Neural cell (in vitro differentiated cells): ENCODE measurements at regions not wholly inside any gene's neighbourhood (a gene's known extent, or its start where the extent isn't known, plus 50 kb on each side); places are given as distances from the start of the nearest gene placed in this dataset.

ENCODE experiments used
- H2AFZ ChIP-seq: fragments of 200-600, 300-800 bp; sonication (generic), shearing (Covaris generic); 2 replicates; pipeline ENCODE4 v1.6.0; 2014; ENCODE audit warnings: low read depth, mild to moderate bottlenecking, antibody characterized with exemption, low read length, moderate library complexity
- H3F3A ChIP-seq: fragments of 200-600 bp; shearing (Covaris generic); 2 replicates; pipeline ENCODE4 v1.6.1; 2016; ENCODE audit warnings: mild to moderate bottlenecking, moderate library complexity, mixed read lengths, antibody characterized with exemption, low read length; ENCODE audit not compliant: insufficient read depth, poor library complexity, severe bottlenecking
- H3K27ac ChIP-seq: fragments of 200-600, 300-800 bp; sonication (generic), shearing (Covaris generic); 2 replicates; pipeline ENCODE4 v1.5.1; 2014; ENCODE audit warnings: mild to moderate bottlenecking, low read length, moderate library complexity
- H3K27me3 ChIP-seq: fragments of 300-800, 200-600 bp; sonication (generic), shearing (Covaris generic); 2 replicates; pipeline ENCODE4 v1.6.0; 2014; ENCODE audit warnings: mild to moderate bottlenecking, low read depth, low read length, moderate library complexity; ENCODE audit not compliant: insufficient read depth
- H3K36me3 ChIP-seq: fragments of 300-800, 200-600 bp; sonication (generic), shearing (Covaris generic); 2 replicates; pipeline ENCODE4 v1.5.1; 2014; ENCODE audit warnings: mild to moderate bottlenecking, antibody characterized with exemption, low read length, moderate library complexity; ENCODE audit not compliant: insufficient read depth
- H3K4me2 ChIP-seq: fragments of 300-800, 200-600 bp; sonication (generic), shearing (Covaris generic); 2 replicates; pipeline ENCODE4 v1.6.0; 2014; ENCODE audit warnings: mild to moderate bottlenecking, low read length
- H3K4me3 ChIP-seq: fragments of 300-800, 200-600 bp; sonication (generic), shearing (Covaris generic); 2 replicates; pipeline ENCODE4 v1.5.1; 2014; ENCODE audit warnings: mild to moderate bottlenecking, low read length, moderate library complexity
- H3K79me2 ChIP-seq: fragments of 200-600 bp; shearing (Covaris generic); replicated peaks from 2 replicates; pipeline ENCODE4 v1.6.0; 2014; ENCODE audit warnings: mild to moderate bottlenecking, low read length, moderate library complexity; ENCODE audit not compliant: insufficient read depth
- H3K9ac ChIP-seq: fragments of 300-800, 200-600 bp; sonication (generic), shearing (Covaris generic); 2 replicates; pipeline ENCODE4 v1.6.1; 2016; ENCODE audit warnings: mild to moderate bottlenecking, low read length, mixed read lengths
- H3K9me2 ChIP-seq: fragments of 200-600 bp; shearing (Covaris generic); 2 replicates; pipeline ENCODE4 v1.6.1; 2016; ENCODE audit warnings: mild to moderate bottlenecking, low read length, mixed read lengths; ENCODE audit not compliant: insufficient read depth
- H3K9me3 ChIP-seq: fragments of 200-600, 300-800 bp; sonication (generic), shearing (Covaris generic); 2 replicates; pipeline ENCODE4 v1.6.1; 2016; ENCODE audit warnings: mild to moderate bottlenecking, mixed run types, low read length, moderate library complexity, mixed read lengths
- H4K20me1 ChIP-seq: fragments of 200-600 bp; shearing (Covaris generic); 2 replicates; pipeline ENCODE4 v1.6.1; 2016; ENCODE audit warnings: mild to moderate bottlenecking, mixed run types; ENCODE audit not compliant: insufficient read depth
- EP300 ChIP-seq: fragments of 450-650 bp; conservative IDR thresholded peaks from 2 replicates; pipeline ENCODE4 v1.6.1; 2014; ENCODE audit warnings: antibody characterized with exemption, mild to moderate bottlenecking, moderate library complexity; ENCODE audit not compliant: poor library complexity, severe bottlenecking
- EZH2 ChIP-seq: fragments of 200-600, 300-800 bp; shearing (Covaris generic), sonication (generic); IDR thresholded peaks from 2 replicates; pipeline ENCODE4 v1.6.1; 2014; ENCODE audit warnings: antibody characterized with exemption, low read length, borderline replicate concordance, mild to moderate bottlenecking; ENCODE audit not compliant: insufficient read depth, poor library complexity, severe bottlenecking
- MXI1 ChIP-seq: fragments of 450-650 bp; conservative IDR thresholded peaks from 2 replicates; pipeline ENCODE4 v1.6.1; 2014; ENCODE audit warnings: antibody characterized with exemption, mild to moderate bottlenecking; ENCODE audit not compliant: poor library complexity, severe bottlenecking
- POLR2AphosphoS5 ChIP-seq: IDR thresholded peaks from 2 replicates; pipeline ENCODE4 v1.6.1; 2012
- RAD21 ChIP-seq: fragments of 450-650 bp; conservative IDR thresholded peaks from 2 replicates; pipeline ENCODE4 v1.6.1; 2014; ENCODE audit warnings: antibody characterized with exemption, mild to moderate bottlenecking, moderate library complexity
- REST ChIP-seq: IDR thresholded peaks from 2 replicates; pipeline ENCODE4 v1.6.1; 2012; ENCODE audit warnings: borderline replicate concordance
- SMC3 ChIP-seq: fragments of 450-650 bp; conservative IDR thresholded peaks from 2 replicates; pipeline ENCODE4 v1.6.1; 2014; ENCODE audit warnings: antibody characterized with exemption, mild to moderate bottlenecking, moderate library complexity; ENCODE audit not compliant: poor library complexity
- TAF1 ChIP-seq: IDR thresholded peaks from 2 replicates; pipeline ENCODE4 v1.6.1; 2012; ENCODE audit warnings: low read depth
- TF ChIP-seq, protein P1 (sequence below): fragments of 450-650 bp; IDR thresholded peaks from 2 replicates; pipeline ENCODE4 v1.5.1; 2014; ENCODE audit warnings: antibody characterized with exemption, mild to moderate bottlenecking, moderate library complexity; ENCODE audit not compliant: poor library complexity, severe bottlenecking

- H3K79me2 ChIP-seq: no peaks in the 10 kb centered on the region
Measured at GRCh38 chr15:66633041-66633937, 67.5 kb upstream of the LCTL start.

GRCh38 chr15:66633938-66634250, 68.1 kb upstream of the LCTL start:
- no peak overlapping the region for H3K27ac ChIP-seq
- no peaks in the 10 kb centered on the region for H3K36me3 ChIP-seq
- H3K4me3 ChIP-seq: no peak overlapping the region
- H3K9ac ChIP-seq: no peak overlapping the region
- no peaks in the 10 kb centered on the region for H3F3A ChIP-seq
- H4K20me1 ChIP-seq: no peaks in the 10 kb centered on the region
- TF ChIP-seq EP300 (no peak), EZH2 (no peak)
- no peaks in the 10 kb centered on the region for H3K79me2 ChIP-seq
- H2AFZ ChIP-seq: no peak overlapping the region
- no peaks in the 10 kb centered on the region for H3K9me3 ChIP-seq
- no peaks in the 10 kb centered on the region for H3K27me3 ChIP-seq
- H3K4me2 ChIP-seq: no peak overlapping the region
- no peaks in the 10 kb centered on the region for H3K9me2 ChIP-seq

More at GRCh38 chr15:66633041-66633937, 67.5 kb upstream of the LCTL start:
- no peaks in the 10 kb centered on the region for H4K20me1 ChIP-seq
- no peaks in the 10 kb centered on the region for H3F3A ChIP-seq
- H2AFZ ChIP-seq: no peak overlapping the region
- no peaks in the 10 kb centered on the region for H3K36me3 ChIP-seq
- no peak overlapping the region for H3K4me3 ChIP-seq
- H3K27me3 ChIP-seq: no peaks in the 10 kb centered on the region
- H3K27ac ChIP-seq: no peak overlapping the region
- no peak overlapping the region for H3K4me2 ChIP-seq
- H3K9me3 ChIP-seq: no peaks in the 10 kb centered on the region
- no peak overlapping the region for H3K9ac ChIP-seq
- H3K9me2 ChIP-seq: no peaks in the 10 kb centered on the region
- TF ChIP-seq EP300: no peak
- no peak for TF ChIP-seq SMC3
- TF ChIP-seq, protein P1, sequence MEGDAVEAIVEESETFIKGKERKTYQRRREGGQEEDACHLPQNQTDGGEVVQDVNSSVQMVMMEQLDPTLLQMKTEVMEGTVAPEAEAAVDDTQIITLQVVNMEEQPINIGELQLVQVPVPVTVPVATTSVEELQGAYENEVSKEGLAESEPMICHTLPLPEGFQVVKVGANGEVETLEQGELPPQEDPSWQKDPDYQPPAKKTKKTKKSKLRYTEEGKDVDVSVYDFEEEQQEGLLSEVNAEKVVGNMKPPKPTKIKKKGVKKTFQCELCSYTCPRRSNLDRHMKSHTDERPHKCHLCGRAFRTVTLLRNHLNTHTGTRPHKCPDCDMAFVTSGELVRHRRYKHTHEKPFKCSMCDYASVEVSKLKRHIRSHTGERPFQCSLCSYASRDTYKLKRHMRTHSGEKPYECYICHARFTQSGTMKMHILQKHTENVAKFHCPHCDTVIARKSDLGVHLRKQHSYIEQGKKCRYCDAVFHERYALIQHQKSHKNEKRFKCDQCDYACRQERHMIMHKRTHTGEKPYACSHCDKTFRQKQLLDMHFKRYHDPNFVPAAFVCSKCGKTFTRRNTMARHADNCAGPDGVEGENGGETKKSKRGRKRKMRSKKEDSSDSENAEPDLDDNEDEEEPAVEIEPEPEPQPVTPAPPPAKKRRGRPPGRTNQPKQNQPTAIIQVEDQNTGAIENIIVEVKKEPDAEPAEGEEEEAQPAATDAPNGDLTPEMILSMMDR: no peak
- no peak for TF ChIP-seq POLR2AphosphoS5
- no peak for TF ChIP-seq EZH2
- TF ChIP-seq REST: no peak
- no peak for TF ChIP-seq MXI1
- no peak for TF ChIP-seq TAF1
- TF ChIP-seq RAD21: no peak
